WERI-Rb-1 (cell line): ENCODE measurements at regions not wholly inside any gene's neighbourhood (a gene's known extent, or its start where the extent isn't known, plus 50 kb on each side); places are given as distances from the start of the nearest gene placed in this dataset.

Experiments
- DNase-seq: peaks from one replicate; pipeline ENCODE4 v3.0.0-alpha.2; 2020
- H3K27ac ChIP-seq: fragments of 250-450 bp; sonication (Bioruptor Pico); 2 replicates; pipeline ENCODE4 v1.5.1; 2020; ENCODE audit warnings: mild to moderate bottlenecking, moderate library complexity
- H3K27me3 ChIP-seq: fragments of 250-450 bp; sonication (Bioruptor Pico); 2 replicates; pipeline ENCODE4 v1.5.1; 2021; ENCODE audit warnings: mild to moderate bottlenecking, low read depth, moderate library complexity; ENCODE audit not compliant: insufficient read depth, severe bottlenecking
- H3K36me3 ChIP-seq: fragments of 250-450 bp; sonication (Bioruptor Pico); 2 replicates; pipeline ENCODE4 v1.5.1; 2020; ENCODE audit warnings: mild to moderate bottlenecking, moderate library complexity
- H3K4me3 ChIP-seq: 2 replicates; pipeline ENCODE4 v1.5.1; 2011; ENCODE audit warnings: low read depth, mild to moderate bottlenecking, control low read depth, low read length
- H3K9me3 ChIP-seq: fragments of 250-450 bp; sonication (Bioruptor Pico); 2 replicates; pipeline ENCODE4 v1.5.1; 2021; ENCODE audit warnings: mild to moderate bottlenecking, moderate library complexity; ENCODE audit not compliant: severe bottlenecking
- TF ChIP-seq, protein P1 (sequence below): IDR thresholded peaks from 2 replicates; pipeline ENCODE4 v1.5.1; 2011; ENCODE audit warnings: low read depth, mild to moderate bottlenecking, control low read depth, inconsistent platforms, low read length

DNA sequence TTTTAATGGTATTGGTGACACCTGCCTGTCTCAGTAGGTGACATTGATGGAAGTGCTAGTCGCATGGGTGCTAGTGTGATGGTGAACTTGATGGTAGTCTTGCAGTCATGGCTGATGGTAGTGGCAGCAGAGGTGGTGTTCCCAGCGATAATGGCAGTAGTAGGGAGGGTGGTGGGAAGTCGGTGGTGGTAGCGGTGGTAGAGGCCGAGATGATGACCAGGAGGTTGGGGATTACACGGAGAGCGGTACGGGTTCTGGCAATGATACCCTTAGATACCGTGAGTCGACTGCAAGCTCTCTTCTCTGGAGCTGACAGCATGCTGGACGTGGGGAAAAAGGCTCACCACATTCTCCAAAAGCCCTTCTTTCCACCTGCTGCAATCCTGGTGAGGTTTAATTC lies 99.4 kb upstream of the SLC2A1 start:
- no peak for DNase-seq
- Histone ChIP-seq H3K9me3 (no peaks in the 10 kb centered on the region), H3K27ac (no peak overlapping the region), H3K27me3 (no peaks in the 10 kb centered on the region), H3K36me3 (no peaks in the 10 kb centered on the region), H3K4me3 (no peak overlapping the region)
- TF ChIP-seq, protein P1, sequence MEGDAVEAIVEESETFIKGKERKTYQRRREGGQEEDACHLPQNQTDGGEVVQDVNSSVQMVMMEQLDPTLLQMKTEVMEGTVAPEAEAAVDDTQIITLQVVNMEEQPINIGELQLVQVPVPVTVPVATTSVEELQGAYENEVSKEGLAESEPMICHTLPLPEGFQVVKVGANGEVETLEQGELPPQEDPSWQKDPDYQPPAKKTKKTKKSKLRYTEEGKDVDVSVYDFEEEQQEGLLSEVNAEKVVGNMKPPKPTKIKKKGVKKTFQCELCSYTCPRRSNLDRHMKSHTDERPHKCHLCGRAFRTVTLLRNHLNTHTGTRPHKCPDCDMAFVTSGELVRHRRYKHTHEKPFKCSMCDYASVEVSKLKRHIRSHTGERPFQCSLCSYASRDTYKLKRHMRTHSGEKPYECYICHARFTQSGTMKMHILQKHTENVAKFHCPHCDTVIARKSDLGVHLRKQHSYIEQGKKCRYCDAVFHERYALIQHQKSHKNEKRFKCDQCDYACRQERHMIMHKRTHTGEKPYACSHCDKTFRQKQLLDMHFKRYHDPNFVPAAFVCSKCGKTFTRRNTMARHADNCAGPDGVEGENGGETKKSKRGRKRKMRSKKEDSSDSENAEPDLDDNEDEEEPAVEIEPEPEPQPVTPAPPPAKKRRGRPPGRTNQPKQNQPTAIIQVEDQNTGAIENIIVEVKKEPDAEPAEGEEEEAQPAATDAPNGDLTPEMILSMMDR, result no peak

DNA sequence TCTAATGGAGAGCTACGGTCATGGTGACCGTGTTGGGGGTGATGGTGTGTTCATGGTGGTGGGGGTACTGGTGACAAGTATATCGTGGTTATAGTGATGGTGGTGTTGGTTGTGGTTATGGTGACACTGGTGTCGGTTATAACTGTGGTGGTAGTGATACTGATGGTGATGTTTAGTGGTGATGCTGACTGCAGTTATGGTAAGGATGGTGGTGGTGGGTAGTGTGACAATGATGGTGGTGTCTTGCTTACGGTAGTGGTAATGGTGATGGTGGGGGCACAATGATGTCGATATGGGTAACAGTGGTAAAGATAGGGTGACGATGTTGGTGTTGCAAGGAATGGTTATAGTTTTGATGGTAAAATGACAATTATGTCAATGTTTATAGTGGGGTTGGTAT lies 98.9 kb upstream of the SLC2A1 start:
- no peaks in the 10 kb centered on the region for H3K36me3 ChIP-seq
- no peak overlapping the region for H3K4me3 ChIP-seq
- H3K27ac ChIP-seq, result no peak overlapping the region
- H3K27me3 ChIP-seq, result no peaks in the 10 kb centered on the region
- TF ChIP-seq, protein P1, result no peak
- no peak for DNase-seq
- H3K9me3 ChIP-seq, result no peaks in the 10 kb centered on the region

DNA sequence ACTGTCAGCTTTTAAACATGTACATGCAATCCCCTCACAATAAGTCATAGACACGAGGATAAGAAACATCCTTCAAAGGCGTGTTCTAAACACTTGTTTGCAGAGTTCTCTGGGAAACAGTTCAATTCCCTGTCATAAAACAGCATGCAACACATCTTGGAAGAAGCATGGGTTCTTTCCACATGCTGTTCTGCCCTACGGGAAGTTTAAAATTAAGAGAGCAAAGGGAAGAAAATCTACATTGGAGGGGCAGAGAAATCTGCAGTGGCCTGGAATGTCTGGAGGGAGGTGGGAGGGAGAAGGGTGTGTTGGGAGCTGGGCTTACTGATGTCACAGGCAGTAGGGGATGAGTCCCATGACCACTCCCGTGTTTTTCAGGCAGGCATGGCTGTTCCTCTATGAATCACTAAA lies 98.3 kb upstream of the SLC2A1 start:
- DNase-seq, result no peak
- TF ChIP-seq, protein P1, result no peak
- Histone ChIP-seq H3K4me3 (no peak overlapping the region), H3K27ac (no peak overlapping the region), H3K9me3 (no peaks in the 10 kb centered on the region), H3K27me3 (no peaks in the 10 kb centered on the region), H3K36me3 (no peaks in the 10 kb centered on the region)

DNA sequence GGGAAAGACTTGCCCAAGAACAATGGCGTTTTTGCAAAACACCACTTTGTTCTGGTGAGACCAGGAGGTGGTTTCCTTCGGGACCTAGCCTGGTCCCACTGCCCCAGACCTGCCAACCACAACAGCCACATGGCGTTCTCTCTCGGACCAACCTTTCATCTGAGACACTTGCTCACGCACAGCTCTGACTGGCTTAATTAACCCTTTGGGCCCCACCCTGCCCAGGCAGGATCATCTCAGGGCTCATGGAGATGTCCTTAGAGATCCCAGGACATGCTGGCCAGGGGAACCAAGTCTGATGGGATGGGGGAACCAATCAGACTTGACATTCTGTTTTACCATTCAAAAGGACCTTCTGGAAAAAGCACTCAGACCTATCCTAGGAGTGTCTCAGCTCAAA lies 97.8 kb upstream of the SLC2A1 start:
- Histone ChIP-seq H3K27ac (no peak overlapping the region), H3K27me3 (no peaks in the 10 kb centered on the region), H3K36me3 (no peaks in the 10 kb centered on the region), H3K9me3 (no peaks in the 10 kb centered on the region), H3K4me3 (no peak overlapping the region)
- TF ChIP-seq, protein P1, result no peak
- no peak for DNase-seq

DNA sequence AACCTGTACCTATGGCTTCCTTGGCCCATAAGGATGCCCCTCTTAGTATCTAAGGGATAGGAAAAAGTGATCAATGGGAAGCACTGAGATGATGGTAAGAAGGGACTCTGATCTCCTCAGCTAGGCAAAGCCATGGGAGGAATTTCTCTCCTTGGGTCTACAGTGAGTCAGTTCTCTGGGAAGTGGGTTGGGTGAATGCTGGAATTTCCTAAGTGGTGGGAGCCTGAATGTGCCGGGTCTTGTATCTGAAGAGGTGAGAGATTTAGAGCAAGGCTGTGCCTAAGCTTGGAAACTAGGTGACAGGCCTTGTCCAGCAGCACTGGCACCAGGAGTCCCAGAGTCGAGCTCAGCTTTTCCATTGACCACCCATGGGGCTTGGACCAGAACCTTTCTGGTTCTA lies 96.3 kb upstream of the SLC2A1 start:
- TF ChIP-seq, protein P1, result no peak
- Histone ChIP-seq H3K27me3 (no peaks in the 10 kb centered on the region), H3K36me3 (no peaks in the 10 kb centered on the region), H3K4me3 (no peak overlapping the region), H3K27ac (no peak overlapping the region), H3K9me3 (no peaks in the 10 kb centered on the region)
- no peak for DNase-seq

DNA sequence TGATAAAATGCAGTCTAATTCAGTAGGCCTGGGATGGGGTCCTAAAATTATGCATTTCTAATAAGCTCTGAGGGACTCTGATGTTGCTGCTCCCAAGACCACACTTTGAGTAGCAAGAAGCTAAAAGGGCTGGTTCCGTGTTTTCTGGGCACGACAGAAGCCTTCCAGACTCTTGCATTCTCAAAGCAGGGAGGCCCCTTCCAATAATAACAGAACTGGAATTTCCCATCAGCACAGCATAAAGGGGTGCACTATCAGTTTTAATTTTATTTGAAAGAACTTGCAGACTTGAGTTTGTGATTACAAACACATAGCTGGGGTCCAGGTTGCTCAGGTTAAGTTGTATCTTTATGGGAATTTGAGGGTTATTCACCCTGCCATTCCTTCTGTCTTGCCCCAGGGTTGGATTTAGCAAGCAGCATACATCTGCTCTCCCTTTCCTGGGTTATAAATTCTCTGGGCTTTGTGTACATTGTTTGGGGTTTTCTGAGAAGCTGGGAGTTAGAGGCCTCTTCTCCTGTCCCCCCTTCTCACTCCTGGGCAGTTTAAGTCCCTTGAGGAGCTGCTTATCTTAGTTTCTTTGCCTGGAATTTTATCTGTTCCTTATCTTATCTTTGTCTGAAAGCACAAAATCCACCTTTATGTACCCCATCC lies 94.2 kb upstream of the SLC2A1 start:
- TF ChIP-seq, protein P1, result no peak
- H3K9me3 ChIP-seq, result no peaks in the 10 kb centered on the region
- no peak overlapping the region for H3K27ac ChIP-seq

More for the DNA sequence above, 94.2 kb upstream of the SLC2A1 start:
- no peaks in the 10 kb centered on the region for H3K36me3 ChIP-seq
- no peak for DNase-seq
- no peaks in the 10 kb centered on the region for H3K27me3 ChIP-seq
- no peak overlapping the region for H3K4me3 ChIP-seq
